Ovary (tissue), 7 donors: ENCODE measurements at regions not wholly inside any gene's neighbourhood (a gene's known extent, or its start where the extent isn't known, plus 50 kb on each side); places are given as distances from the start of the nearest gene placed in this dataset.

Experiments used
- DNase-seq, 5 donors: peaks; one replicate each; pipeline ENCODE4 v3.0.0-alpha.2; 2019 to 2020
- H3K27ac ChIP-seq, 2 donors: fragments of 200-600 bp; one replicate each; pipeline versions ENCODE4 v1.5.1 to v1.8.0; 2019 to 2022
- H3K27me3 ChIP-seq: fragments of 200-600 bp; one replicate; pipeline ENCODE4 v1.8.0; 2022
- H3K36me3 ChIP-seq: fragments of 200-600 bp; sonication (generic); one replicate; pipeline ENCODE4 v1.5.1; 2019
- H3K4me1 ChIP-seq: one replicate; pipeline ENCODE4 v1.8.1; 2013; ENCODE audit warnings: mild to moderate bottlenecking, moderate library complexity; ENCODE audit not compliant: insufficient read depth
- H3K4me3 ChIP-seq: fragments of 200-600 bp; sonication (generic); one replicate; pipeline ENCODE4 v1.5.1; 2017
- H3K9me3 ChIP-seq, 2 donors: fragments of 200-600 bp in 1 of 2; sonication (generic) in 1 of 2; one replicate each; pipeline versions ENCODE4 v1.5.1 to v1.8.1; 2013 to 2019; ENCODE audit warnings: mild to moderate bottlenecking in 1 of 2, moderate library complexity in 1 of 2
- CTCF ChIP-seq, 3 donors: fragments of 450-650 bp in 2 of 3; fragments of 200-600 bp in 1 of 3; IDR thresholded peaks; one replicate each; pipeline versions ENCODE4 v1.5.1 to v1.8.0; 2016 to 2022; ENCODE audit warnings: antibody characterized with exemption in 3 of 3, mild to moderate bottlenecking in 1 of 3
- EP300 ChIP-seq: sonication (generic); formaldehyde crosslinking; IDR thresholded peaks from one replicate; pipeline ENCODE4 v1.6.1; 2017; ENCODE audit warnings: antibody characterized with exemption
- POLR2A ChIP-seq: fragments of 450-650 bp; IDR thresholded peaks from one replicate; pipeline ENCODE4 v1.6.1; 2017; ENCODE audit warnings: antibody characterized with exemption, mild to moderate bottlenecking, moderate library complexity
- WGBS, 3 donors: extraction: QIAGEN DNeasy Blood & Tissue Kit in 1 of 3; methylation state at CpG; one replicate each; pipeline versions ENCODE4 v1.1.5 to v1.1.7; 2013 to 2017; 5-methylcytosine and 5-hydroxymethylcytosine counted together
- intact Hi-C, 4 donors: fragments of 100-400 bp; cut with DNase I; formaldehyde crosslinking; loops; one replicate each; pipeline versions ENCODE4 v1.11.0 to v1.15.1; 2022 to 2023
- donor health status: DM: no; HTN: no; CAD: no; lungs with moderate emphysema.
- donor health status: DM: no; HTN: no; CAD: no.
- donor health status: Bipolar disorder and iron deficiency.
- donor health status: DM: no; HTN: no; CAD: no.
- donor health status: DM: yes; HTN: yes; CAD: no.

GRCh38 chr6:1498491-1499113, 109.2 kb downstream of the FOXF2 start:
- no peak for TF ChIP-seq POLR2A
- no peak for TF ChIP-seq CTCF (IDR thresholded peaks at IDR 0.05)
- no peak for TF ChIP-seq EP300
- Histone ChIP-seq H3K27ac (peak overlapping the region in 1 of 2 donors; percentile 42), H3K4me1 (peaks cover 10% of the 10 kb centered on the region), H3K36me3 (no peaks in the 10 kb centered on the region), H3K4me3 (no peak overlapping the region), H3K9me3 (no peaks in the 10 kb centered on the region), H3K27me3 (no peaks in the 10 kb centered on the region)
- WGBS, 3 donors = 71 to 84% (median 73%) methylated on average over 8 of the region's 8 CpGs
- intact Hi-C loops = no loop called here
- peak in 2 of 5 donors; percentile 15 to 23 for DNase-seq

- Histone ChIP-seq H3K9me3 (no peaks in the 10 kb centered on the region), H3K27me3 (no peaks in the 10 kb centered on the region), H3K4me3 (no peak overlapping the region), H3K27ac (peak overlapping the region in 1 of 2 donors; percentile 42), H3K36me3 (no peaks in the 10 kb centered on the region), H3K4me1 (peaks cover 10% of the 10 kb centered on the region)
- no peak for TF ChIP-seq EP300
- no peak for TF ChIP-seq CTCF (IDR thresholded peaks at IDR 0.05)
- intact Hi-C loops = no loop called here
- WGBS, 3 donors = 34 to 43% (median 42%) methylated on average over 8 of the region's 8 CpGs
- peak in 4 of 5 donors; percentile 21 to 55 (median 40) for DNase-seq
These were observed 109.9 kb upstream of the FOXC1 start for GRCh38 chr6:1499777-1500176.

- no peaks in the 10 kb centered on the region for H3K36me3 ChIP-seq
- TF ChIP-seq POLR2A (no peak), CTCF (IDR thresholded peaks at IDR 0.05) (no peak), EP300 (no peak)
- H3K4me3 ChIP-seq = no peak overlapping the region
- 75 to 77% (median 76%) methylated on average over 11 of the region's 11 CpGs for WGBS, 3 donors
- no peak for DNase-seq
- H3K27me3 ChIP-seq = no peaks in the 10 kb centered on the region
- H3K27ac ChIP-seq = no peak overlapping the region
- intact Hi-C loops = no loop called here
- no peaks in the 10 kb centered on the region for H3K9me3 ChIP-seq
- peaks cover 10% of the 10 kb centered on the region for H3K4me1 ChIP-seq
These were observed 108.8 kb upstream of the FOXC1 start for GRCh38 chr6:1500913-1501312.

GRCh38 chr6:1502041-1502440, 107.7 kb upstream of the FOXC1 start:
- no peak for DNase-seq
- H3K27me3 ChIP-seq = no peaks in the 10 kb centered on the region
- no peaks in the 10 kb centered on the region for H3K36me3 ChIP-seq
- peaks cover 10% of the 10 kb centered on the region for H3K4me1 ChIP-seq
- H3K9me3 ChIP-seq = no peaks in the 10 kb centered on the region
- 69 to 84% (median 76%) methylated on average over 7 of the region's 7 CpGs for WGBS, 3 donors
- TF ChIP-seq POLR2A (no peak), CTCF (IDR thresholded peaks at IDR 0.05) (no peak), EP300 (no peak)
- H3K27ac ChIP-seq = no peak overlapping the region
- H3K4me3 ChIP-seq = no peak overlapping the region
- intact Hi-C loops = no loop called here
